HEK293 (cell line): ENCODE measurements at regions not wholly inside any gene's neighbourhood (a gene's known extent, or its start where the extent isn't known, plus 50 kb on each side); places are given as distances from the start of the nearest gene placed in this dataset.

ENCODE experiments used
- CTCF ChIA-PET: fragments of 350-600 bp; formaldehyde crosslinking; extraction: SDS; loops from one replicate; lab custom pipeline; 2021; ENCODE audit warnings: antibody characterized with exemption; lab: Yijun Ruan, JAX
- POLR2A ChIA-PET: fragments of 300-600 bp; formaldehyde crosslinking; extraction: SDS; loops from one replicate; lab custom pipeline; 2020; ENCODE audit warnings: antibody characterized with exemption, inconsistent platforms; lab: Yijun Ruan, JAX
- H3K27ac ChIP-seq: fragments of 200-500 bp; sonication (Bioruptor generic); 2 replicates; pipeline ENCODE4 v1.5.1; 2014; ENCODE audit warnings: low read depth, low read length, control low read depth, inconsistent platforms; ENCODE audit errors: extremely low read depth
- H3K36me3 ChIP-seq, 2 experiments: fragments of 200-500 bp in 1 of 2; sonication (Bioruptor generic) in 1 of 2; 1 replicate in 1 of 2; 2 replicates in 1 of 2; pipeline ENCODE4 v1.5.1; 2014 to 2017; ENCODE audit warnings: inconsistent platforms in 2 of 2, low read length in 2 of 2; ENCODE audit not compliant: control insufficient read depth in 2 of 2, insufficient read depth in 1 of 2
- H3K4me1 ChIP-seq: fragments of 200-500 bp; sonication (Bioruptor generic); 2 replicates; pipeline ENCODE4 v1.5.1; 2014; ENCODE audit warnings: mild to moderate bottlenecking, low read length, inconsistent platforms; ENCODE audit not compliant: control insufficient read depth, insufficient read depth
- H3K4me3 ChIP-seq: 2 replicates; pipeline ENCODE4 v1.5.1; 2011; ENCODE audit warnings: low read depth, mild to moderate bottlenecking, control low read depth, low read length, moderate library complexity
- H3K9me3 ChIP-seq: fragments of 200-500 bp; sonication (Bioruptor generic); 2 replicates; pipeline ENCODE4 v1.5.1; 2014; ENCODE audit warnings: low read depth, low read length, inconsistent platforms; ENCODE audit not compliant: control insufficient read depth, insufficient read depth
- BCL11B ChIP-seq: fragments of 450-650 bp; formaldehyde crosslinking; IDR thresholded peaks from 2 replicates; pipeline ENCODE4 v1.5.1; 2016; ENCODE audit warnings: low read depth, missing biosample characterization, missing genetic modification characterization
- EGR2 ChIP-seq: fragments of 450-650 bp; formaldehyde crosslinking; IDR thresholded peaks from 2 replicates; pipeline ENCODE4 v1.5.1; 2016; ENCODE audit warnings: low read depth, missing biosample characterization, missing genetic modification characterization
- GLI4 ChIP-seq: fragments of 450-650 bp; formaldehyde crosslinking; IDR thresholded peaks from 2 replicates; pipeline ENCODE4 v1.5.1; 2016; ENCODE audit warnings: missing biosample characterization, missing genetic modification characterization
- HOXC10 ChIP-seq: sonication (generic); formaldehyde crosslinking; IDR thresholded peaks from 2 replicates; pipeline ENCODE4 v1.8.1; 2023; ENCODE audit warnings: mild to moderate bottlenecking, missing genetic modification reagents
- HOXD13 ChIP-seq: sonication (generic); formaldehyde crosslinking; IDR thresholded peaks from 2 replicates; pipeline ENCODE4 v1.8.0; 2022; ENCODE audit warnings: missing genetic modification reagents, borderline replicate concordance
- KLF9 ChIP-seq: fragments of 450-650 bp; formaldehyde crosslinking; IDR thresholded peaks from 2 replicates; pipeline ENCODE4 v1.5.1; 2016; ENCODE audit warnings: missing biosample characterization, missing genetic modification characterization, low read depth
- MZF1 ChIP-seq: fragments of 450-650 bp; formaldehyde crosslinking; IDR thresholded peaks from 2 replicates; pipeline ENCODE4 v1.5.1; 2017; ENCODE audit warnings: missing biosample characterization, missing genetic modification characterization, borderline replicate concordance
- PRDM1 ChIP-seq: fragments of 450-650 bp; formaldehyde crosslinking; IDR thresholded peaks from 2 replicates; pipeline ENCODE4; 2016; ENCODE audit warnings: missing biosample characterization, missing genetic modification characterization
- SETDB1 ChIP-seq: IDR thresholded peaks from one replicate; pipeline ENCODE4 v1.6.1; 2017; ENCODE audit warnings: mild to moderate bottlenecking, low read length, moderate library complexity, mixed read lengths; ENCODE audit not compliant: insufficient read length
- SP3 ChIP-seq: fragments of 450-650 bp; formaldehyde crosslinking; IDR thresholded peaks from 2 replicates; pipeline ENCODE4 v1.5.1; 2016; ENCODE audit warnings: missing biosample characterization, missing genetic modification characterization
- ZBTB26 ChIP-seq: fragments of 450-650 bp; formaldehyde crosslinking; optimal IDR thresholded peaks from 2 replicates; pipeline ENCODE3; 2016; ENCODE audit warnings: missing biosample characterization, mild to moderate bottlenecking, missing genetic modification characterization
- ZBTB48 ChIP-seq: fragments of 450-650 bp; formaldehyde crosslinking; IDR thresholded peaks from 2 replicates; pipeline ENCODE4 v1.5.1; 2016; ENCODE audit warnings: missing biosample characterization, missing genetic modification characterization
- ZEB2 ChIP-seq: fragments of 450-650 bp; formaldehyde crosslinking; IDR thresholded peaks from 2 replicates; pipeline ENCODE4 v1.5.1; 2016; ENCODE audit warnings: missing biosample characterization, missing genetic modification characterization
- ZFP41 ChIP-seq: fragments of 450-650 bp; formaldehyde crosslinking; IDR thresholded peaks from 2 replicates; pipeline ENCODE4 v1.5.1; 2016; ENCODE audit warnings: missing biosample characterization, missing genetic modification characterization, borderline replicate concordance
- ZNF19 ChIP-seq: fragments of 450-650 bp; formaldehyde crosslinking; IDR thresholded peaks from 2 replicates; pipeline ENCODE4; 2016; ENCODE audit warnings: missing biosample characterization, missing genetic modification characterization, low read depth
- ZNF221 ChIP-seq: fragments of 450-650 bp; formaldehyde crosslinking; IDR thresholded peaks from 2 replicates; pipeline ENCODE4 v1.5.1; 2017; ENCODE audit warnings: missing biosample characterization, missing genetic modification characterization, borderline replicate concordance
- ZNF24 ChIP-seq: fragments of 450-650 bp; formaldehyde crosslinking; IDR thresholded peaks from 2 replicates; pipeline ENCODE4 v1.5.1; 2016; ENCODE audit warnings: missing biosample characterization, missing genetic modification characterization
- ZNF37A ChIP-seq: fragments of 450-650 bp; IDR thresholded peaks from 2 replicates; pipeline ENCODE4 v1.5.1; 2018; ENCODE audit warnings: missing biosample characterization, missing genetic modification characterization
- ZNF423 ChIP-seq: fragments of 450-650 bp; formaldehyde crosslinking; IDR thresholded peaks from 2 replicates; pipeline ENCODE4 v1.5.1; 2016; ENCODE audit warnings: missing biosample characterization, missing genetic modification characterization
- ZNF558 ChIP-seq: fragments of 450-650 bp; formaldehyde crosslinking; IDR thresholded peaks from 2 replicates; pipeline ENCODE4 v1.5.1; 2016; ENCODE audit warnings: missing biosample characterization, missing genetic modification characterization
- ZNF610 ChIP-seq: fragments of 450-650 bp; formaldehyde crosslinking; IDR thresholded peaks from 2 replicates; pipeline ENCODE4 v1.5.1; 2016; ENCODE audit warnings: missing biosample characterization, missing genetic modification characterization, borderline replicate concordance
- ZNF623 ChIP-seq: fragments of 450-650 bp; formaldehyde crosslinking; IDR thresholded peaks from 2 replicates; pipeline ENCODE4 v1.5.1; 2016; ENCODE audit warnings: missing biosample characterization, missing genetic modification characterization
- ZSCAN5A ChIP-seq: fragments of 450-650 bp; formaldehyde crosslinking; IDR thresholded peaks from 2 replicates; pipeline ENCODE4 v1.5.1; 2016; ENCODE audit warnings: missing biosample characterization, missing genetic modification characterization
- TF ChIP-seq, protein P1 (sequence below): fragments of 450-650 bp; formaldehyde crosslinking; IDR thresholded peaks from 2 replicates; pipeline ENCODE4 v1.5.1; 2016; ENCODE audit warnings: missing biosample characterization, missing genetic modification characterization
- TF ChIP-seq, protein P2 (sequence below): fragments of 450-650 bp; formaldehyde crosslinking; IDR thresholded peaks from 2 replicates; pipeline ENCODE4 v1.5.1; 2016; ENCODE audit warnings: missing biosample characterization, missing genetic modification characterization

DNA sequence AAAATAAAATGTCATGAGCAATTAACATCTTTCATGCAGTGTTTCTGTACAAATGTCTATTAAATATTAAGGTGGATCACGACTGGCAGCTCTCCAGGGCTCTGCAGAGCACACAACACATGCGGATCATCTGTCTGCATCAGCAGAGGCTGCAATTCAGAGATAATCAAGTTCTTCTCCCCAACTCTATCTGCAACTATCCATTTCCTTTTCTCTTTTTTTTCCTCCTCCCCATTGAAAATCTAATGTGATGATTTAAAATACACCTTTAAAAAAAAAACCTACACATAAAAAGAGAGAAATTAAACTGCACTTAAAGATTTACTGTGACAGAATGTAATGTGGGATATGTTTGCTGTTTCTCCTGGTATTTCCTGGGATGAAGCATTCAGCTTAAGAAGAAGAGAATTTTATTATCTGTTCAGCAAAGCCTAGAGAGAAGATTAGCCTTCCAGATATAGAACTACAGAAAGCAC, 352.6 kb upstream of the CCDC54 start:
- POLR2A ChIA-PET, result no interaction called here
- Histone ChIP-seq H3K27ac (no peak overlapping the region), H3K4me1 (no peaks in the 10 kb centered on the region), H3K9me3 (no peaks in the 10 kb centered on the region), H3K4me3 (no peak overlapping the region), H3K36me3 (no peaks in the 10 kb centered on the region)
- CTCF ChIA-PET, result interaction anchor here (0.6 kb wide), 1 partner anchor 41 kb away, joined by 3 read pairs; no protein-coding TSS in a partner anchor
- no peak for TF ChIP-seq HOXD13 (CRISPR knock-in tag)
- no peak for TF ChIP-seq EGR2 (tag by site-specific recombination)
- TF ChIP-seq ZEB2, result no peak
- TF ChIP-seq ZBTB26 (tag by site-specific recombination), result no peak
- TF ChIP-seq HOXC10 (CRISPR knock-in tag), result no peak
- no peak for TF ChIP-seq BCL11B (tag by site-specific recombination)
- no peak for TF ChIP-seq KLF9 (tag by site-specific recombination)
- TF ChIP-seq PRDM1, result no peak
- no peak for TF ChIP-seq GLI4 (tag by site-specific recombination)
- no peak for TF ChIP-seq ZNF610

DNA sequence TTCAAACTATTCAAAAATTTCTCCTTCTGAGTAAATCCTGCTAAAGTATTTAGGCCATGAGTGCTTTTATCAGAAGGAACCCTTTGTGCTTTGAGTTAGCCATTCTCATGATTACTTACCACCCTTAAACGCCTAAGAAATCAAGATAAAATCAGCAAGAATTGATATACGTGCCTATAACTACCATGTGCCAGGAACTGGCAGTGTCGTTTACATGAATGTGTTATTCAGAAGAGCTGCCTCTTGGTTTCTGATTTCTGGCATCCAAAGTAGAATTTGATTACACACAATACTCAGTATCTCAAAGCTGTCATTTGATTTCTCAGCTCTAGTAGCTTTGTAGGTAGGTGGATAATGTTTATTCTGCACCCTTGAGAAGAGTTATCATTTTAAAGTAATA, 351.3 kb upstream of the CCDC54 start:
- ChIA-PET POLR2A (no interaction called here), CTCF (no interaction called here)
- Histone ChIP-seq H3K9me3 (no peaks in the 10 kb centered on the region), H3K4me1 (no peaks in the 10 kb centered on the region), H3K4me3 (no peak overlapping the region)
- TF ChIP-seq ZBTB48 (tag by site-specific recombination), result no peak
- TF ChIP-seq, protein P1, sequence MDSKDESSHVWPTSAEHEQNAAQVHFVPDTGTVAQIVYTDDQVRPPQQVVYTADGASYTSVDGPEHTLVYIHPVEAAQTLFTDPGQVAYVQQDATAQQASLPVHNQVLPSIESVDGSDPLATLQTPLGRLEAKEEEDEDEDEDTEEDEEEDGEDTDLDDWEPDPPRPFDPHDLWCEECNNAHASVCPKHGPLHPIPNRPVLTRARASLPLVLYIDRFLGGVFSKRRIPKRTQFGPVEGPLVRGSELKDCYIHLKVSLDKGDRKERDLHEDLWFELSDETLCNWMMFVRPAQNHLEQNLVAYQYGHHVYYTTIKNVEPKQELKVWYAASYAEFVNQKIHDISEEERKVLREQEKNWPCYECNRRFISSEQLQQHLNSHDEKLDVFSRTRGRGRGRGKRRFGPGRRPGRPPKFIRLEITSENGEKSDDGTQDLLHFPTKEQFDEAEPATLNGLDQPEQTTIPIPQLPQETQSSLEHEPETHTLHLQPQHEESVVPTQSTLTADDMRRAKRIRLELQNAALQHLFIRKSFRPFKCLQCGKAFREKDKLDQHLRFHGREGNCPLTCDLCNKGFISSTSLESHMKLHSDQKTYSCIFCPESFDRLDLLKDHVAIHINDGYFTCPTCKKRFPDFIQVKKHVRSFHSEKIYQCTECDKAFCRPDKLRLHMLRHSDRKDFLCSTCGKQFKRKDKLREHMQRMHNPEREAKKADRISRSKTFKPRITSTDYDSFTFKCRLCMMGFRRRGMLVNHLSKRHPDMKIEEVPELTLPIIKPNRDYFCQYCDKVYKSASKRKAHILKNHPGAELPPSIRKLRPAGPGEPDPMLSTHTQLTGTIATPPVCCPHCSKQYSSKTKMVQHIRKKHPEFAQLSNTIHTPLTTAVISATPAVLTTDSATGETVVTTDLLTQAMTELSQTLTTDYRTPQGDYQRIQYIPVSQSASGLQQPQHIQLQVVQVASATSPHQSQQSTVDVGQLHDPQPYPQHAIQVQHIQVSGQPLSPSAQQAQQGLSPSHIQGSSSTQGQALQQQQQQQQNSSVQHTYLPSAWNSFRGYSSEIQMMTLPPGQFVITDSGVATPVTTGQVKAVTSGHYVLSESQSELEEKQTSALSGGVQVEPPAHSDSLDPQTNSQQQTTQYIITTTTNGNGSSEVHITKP (tag by site-specific recombination), result no peak
- TF ChIP-seq ZNF558, result no peak
- no peak for TF ChIP-seq SP3
- no peak for TF ChIP-seq SETDB1
- no peak for TF ChIP-seq ZSCAN5A
- TF ChIP-seq ZNF24 (tag by site-specific recombination), result no peak
- TF ChIP-seq ZNF19 (tag by site-specific recombination), result no peak
- no peak for TF ChIP-seq ZNF221
- no peak for TF ChIP-seq ZNF423
- TF ChIP-seq ZFP41 (tag by site-specific recombination), result no peak
- TF ChIP-seq, protein P2, sequence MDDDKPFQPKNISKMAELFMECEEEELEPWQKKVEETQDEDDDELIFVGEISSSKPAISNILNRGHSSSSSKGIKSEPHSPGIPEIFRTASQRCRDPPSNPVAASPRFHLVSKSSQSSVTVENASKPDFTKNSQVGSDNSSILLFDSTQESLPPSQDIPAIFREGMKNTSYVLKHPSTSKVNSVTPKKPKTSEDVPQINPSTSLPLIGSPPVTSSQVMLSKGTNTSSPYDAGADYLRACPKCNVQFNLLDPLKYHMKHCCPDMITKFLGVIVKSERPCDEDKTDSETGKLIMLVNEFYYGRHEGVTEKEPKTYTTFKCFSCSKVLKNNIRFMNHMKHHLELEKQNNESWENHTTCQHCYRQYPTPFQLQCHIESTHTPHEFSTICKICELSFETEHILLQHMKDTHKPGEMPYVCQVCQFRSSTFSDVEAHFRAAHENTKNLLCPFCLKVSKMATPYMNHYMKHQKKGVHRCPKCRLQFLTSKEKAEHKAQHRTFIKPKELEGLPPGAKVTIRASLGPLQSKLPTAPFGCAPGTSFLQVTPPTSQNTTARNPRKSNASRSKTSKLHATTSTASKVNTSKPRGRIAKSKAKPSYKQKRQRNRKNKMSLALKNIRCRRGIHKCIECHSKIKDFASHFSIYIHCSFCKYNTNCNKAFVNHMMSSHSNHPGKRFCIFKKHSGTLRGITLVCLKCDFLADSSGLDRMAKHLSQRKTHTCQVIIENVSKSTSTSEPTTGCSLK, result no peak
- TF ChIP-seq ZNF623 (tag by site-specific recombination), result no peak
- no peak for TF ChIP-seq ZNF37A (tag by site-specific recombination)
- no peak for TF ChIP-seq MZF1 (tag by site-specific recombination)
- TF ChIP-seq, all 188 proteins: peak for 0
- Histone ChIP-seq H3K27ac (no peak overlapping the region), H3K36me3 (no peaks in the 10 kb centered on the region)
